HG03469 (cell line): ENCODE measurements at regions not wholly inside any gene's neighbourhood (a gene's known extent, or its start where the extent isn't known, plus 50 kb on each side); places are given as distances from the start of the nearest gene placed in this dataset.

ENCODE experiments used
- ATAC-seq: cut with Tn5 transposase; IDR thresholded peaks from one replicate; pipeline ENCODE4 v1.9.1; 2021; ENCODE audit warnings: mild to moderate bottlenecking, moderate library complexity, moderate number of reproducible peaks; ENCODE audit not compliant: unreplicated experiment

GRCh38 chr2:13005761-13006335, 289.1 kb downstream of the TRIB2 start:
- ATAC-seq: no peak

GRCh38 chr2:13006426-13006825, 289.7 kb downstream of the TRIB2 start:
- no peak for ATAC-seq

GRCh38 chr2:13006829-13007717, 290.3 kb downstream of the TRIB2 start:
- ATAC-seq: no peak

- ATAC-seq: no peak
Measured at GRCh38 chr2:13009027-13009642, 292.4 kb downstream of the TRIB2 start.

GRCh38 chr2:13010283-13010682, 293.5 kb downstream of the TRIB2 start:
- ATAC-seq: no peak

- ATAC-seq: no peak
Measured at GRCh38 chr2:13014783-13015182, 298.0 kb downstream of the TRIB2 start.

- ATAC-seq: no peak
Measured at GRCh38 chr2:13015532-13016320, 299.0 kb downstream of the TRIB2 start.

GRCh38 chr2:13018490-13018889, 301.8 kb downstream of the TRIB2 start:
- ATAC-seq: no peak

- ATAC-seq: no peak
Measured at GRCh38 chr2:13019781-13020180, 303.0 kb downstream of the TRIB2 start.

GRCh38 chr2:13020469-13020868, 303.7 kb downstream of the TRIB2 start:
- no peak for ATAC-seq

- no peak for ATAC-seq
Measured at GRCh38 chr2:13021470-13021957, 304.8 kb downstream of the TRIB2 start.

- no peak for ATAC-seq
Measured at GRCh38 chr2:13030606-13031005, 313.9 kb downstream of the TRIB2 start.

GRCh38 chr2:13034861-13035260, 318.1 kb downstream of the TRIB2 start:
- ATAC-seq: no peak

GRCh38 chr2:13035866-13036265, 319.1 kb downstream of the TRIB2 start:
- no peak for ATAC-seq

GRCh38 chr2:13040043-13040442, 323.3 kb downstream of the TRIB2 start:
- no peak for ATAC-seq

GRCh38 chr2:13046557-13047165, 329.9 kb downstream of the TRIB2 start:
- no peak for ATAC-seq

- no peak for ATAC-seq
Measured at GRCh38 chr2:13050764-13051163, 334.0 kb downstream of the TRIB2 start.

- no peak for ATAC-seq
Measured at GRCh38 chr2:13052547-13052946, 335.8 kb downstream of the TRIB2 start.

GRCh38 chr2:13056259-13056843, 339.6 kb downstream of the TRIB2 start:
- ATAC-seq: no peak

- ATAC-seq: no peak
Measured at GRCh38 chr2:13057671-13058070, 340.9 kb downstream of the TRIB2 start.
